Fibroblast of lung (primary cell): ENCODE measurements at regions not wholly inside any gene's neighbourhood (a gene's known extent, or its start where the extent isn't known, plus 50 kb on each side); places are given as distances from the start of the nearest gene placed in this dataset.

Source experiments
- DNase-seq, 2 donors: peaks; one replicate each; pipeline versions ENCODE4 v3.0.0 to v3.0.0-alpha.2; 2010; ENCODE audit warnings: low read depth in 2 of 2
- H2AFZ ChIP-seq: 2 replicates; pipeline ENCODE4 v1.5.1; 2012; ENCODE audit warnings: low read length, control low read depth, inconsistent platforms
- H3K27ac ChIP-seq: 2 replicates; pipeline ENCODE4 v1.5.1; 2011; ENCODE audit warnings: low read length, control low read depth; ENCODE audit not compliant: insufficient read depth
- H3K27me3 ChIP-seq: 2 replicates; pipeline ENCODE4 v1.5.1; 2011; ENCODE audit warnings: mild to moderate bottlenecking, low read length; ENCODE audit not compliant: control insufficient read depth, insufficient read depth
- H3K36me3 ChIP-seq: 2 replicates; pipeline ENCODE4 v1.5.1; 2011; ENCODE audit warnings: low read length; ENCODE audit not compliant: control insufficient read depth, insufficient read depth
- H3K4me1 ChIP-seq: 2 replicates; pipeline ENCODE4 v1.5.1; 2011; ENCODE audit warnings: low read length; ENCODE audit not compliant: control insufficient read depth, insufficient read depth; ENCODE audit errors: extremely low read depth
- H3K4me2 ChIP-seq: 2 replicates; pipeline ENCODE4 v1.5.1; 2011; ENCODE audit warnings: low read length, control low read depth; ENCODE audit not compliant: insufficient read depth; ENCODE audit errors: extremely low read depth
- H3K4me3 ChIP-seq, 4 experiments: fragments of 200-600 bp in 1 of 4; sonication (generic) in 1 of 4; replicated peaks in 1 of 4; 2 replicates each; pipeline ENCODE4 v1.5.1; 2011 to 2016; ENCODE audit warnings: low read length in 4 of 4, low read depth in 3 of 4, mild to moderate bottlenecking in 3 of 4, control low read depth in 2 of 4, inconsistent platforms in 1 of 4, mixed read lengths in 1 of 4; ENCODE audit not compliant: insufficient read depth in 1 of 4; ENCODE audit errors: control extremely low read depth in 1 of 4
- H3K79me2 ChIP-seq: 2 replicates; pipeline ENCODE4 v1.5.1; 2012; ENCODE audit warnings: mild to moderate bottlenecking, low read length, inconsistent platforms; ENCODE audit not compliant: control insufficient read depth, insufficient read depth
- H3K9ac ChIP-seq: 2 replicates; pipeline ENCODE4 v1.5.1; 2011; ENCODE audit warnings: mild to moderate bottlenecking, low read length, control low read depth; ENCODE audit not compliant: insufficient read depth
- H3K9me3 ChIP-seq: 2 replicates; pipeline ENCODE4 v1.5.1; 2012; ENCODE audit warnings: low read depth, low read length; ENCODE audit not compliant: control insufficient read depth, insufficient read depth
- H4K20me1 ChIP-seq: 2 replicates; pipeline ENCODE4 v1.5.1; 2011; ENCODE audit warnings: low read length; ENCODE audit not compliant: control insufficient read depth, insufficient read depth; ENCODE audit errors: extremely low read depth
- EZH2 ChIP-seq: IDR thresholded peaks from 2 replicates; pipeline ENCODE4 v1.5.1; 2012; ENCODE audit warnings: low read length, control low read depth, mild to moderate bottlenecking; ENCODE audit errors: missing control alignments
- TF ChIP-seq, protein P1 (sequence below), 2 donors: IDR thresholded peaks in 1 of 2; conservative IDR thresholded peaks in 1 of 2; 1 replicate in 1 of 2; 2 replicates in 1 of 2; pipeline ENCODE4 v1.5.1; 2011 to 2012; ENCODE audit warnings: low read length in 2 of 2, control low read depth in 1 of 2, inconsistent platforms in 1 of 2, low read depth in 1 of 2, mild to moderate bottlenecking in 1 of 2

DNA sequence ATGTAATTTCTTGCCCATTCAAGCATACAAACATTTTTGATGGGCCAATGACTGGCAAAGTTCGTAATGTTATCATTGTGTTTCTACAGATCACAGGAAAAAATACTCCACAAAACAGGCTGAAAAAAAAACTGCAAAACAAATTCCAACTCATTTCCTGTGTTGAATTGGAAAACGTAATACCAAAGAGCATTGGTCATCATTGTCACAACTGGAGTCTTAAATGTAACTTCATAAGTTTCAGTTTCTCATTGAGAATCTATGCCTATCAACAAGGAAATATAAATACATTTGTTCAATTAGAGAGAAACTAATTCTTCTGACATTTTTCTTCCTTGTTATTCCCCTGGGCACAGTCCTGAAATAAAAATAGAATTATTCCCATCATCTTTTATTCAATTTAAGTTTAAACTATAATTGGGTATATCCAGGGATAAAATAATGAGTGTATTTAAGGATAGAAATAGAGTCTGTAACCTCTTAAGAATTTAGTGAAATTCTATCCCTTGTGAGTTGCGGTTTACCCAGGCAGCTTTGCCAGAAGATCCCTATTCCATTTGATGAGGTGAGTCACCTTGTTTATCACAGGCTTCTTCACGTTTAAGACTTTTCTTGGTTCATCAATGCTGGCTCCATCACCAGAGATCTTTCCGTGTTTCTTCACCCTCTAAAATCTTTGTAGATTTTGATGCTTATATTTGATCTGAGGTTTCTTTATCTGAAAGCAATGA lies 112.7 kb upstream of the ITGA1 start:
- Histone ChIP-seq H4K20me1 (no peaks in the 10 kb centered on the region), H3K4me3 (no peak overlapping the region), H3K9me3 (no peaks in the 10 kb centered on the region), H3K27me3 (no peaks in the 10 kb centered on the region), H3K4me1 (peaks cover 7% of the 10 kb centered on the region), H3K4me2 (peak overlapping the region; percentile 40), H3K9ac (no peak overlapping the region), H2AFZ (no peak overlapping the region), H3K27ac (peak overlapping the region; percentile 47), H3K36me3 (no peaks in the 10 kb centered on the region), H3K79me2 (no peaks in the 10 kb centered on the region)
- TF ChIP-seq EZH2: no peak
- TF ChIP-seq, protein P1, sequence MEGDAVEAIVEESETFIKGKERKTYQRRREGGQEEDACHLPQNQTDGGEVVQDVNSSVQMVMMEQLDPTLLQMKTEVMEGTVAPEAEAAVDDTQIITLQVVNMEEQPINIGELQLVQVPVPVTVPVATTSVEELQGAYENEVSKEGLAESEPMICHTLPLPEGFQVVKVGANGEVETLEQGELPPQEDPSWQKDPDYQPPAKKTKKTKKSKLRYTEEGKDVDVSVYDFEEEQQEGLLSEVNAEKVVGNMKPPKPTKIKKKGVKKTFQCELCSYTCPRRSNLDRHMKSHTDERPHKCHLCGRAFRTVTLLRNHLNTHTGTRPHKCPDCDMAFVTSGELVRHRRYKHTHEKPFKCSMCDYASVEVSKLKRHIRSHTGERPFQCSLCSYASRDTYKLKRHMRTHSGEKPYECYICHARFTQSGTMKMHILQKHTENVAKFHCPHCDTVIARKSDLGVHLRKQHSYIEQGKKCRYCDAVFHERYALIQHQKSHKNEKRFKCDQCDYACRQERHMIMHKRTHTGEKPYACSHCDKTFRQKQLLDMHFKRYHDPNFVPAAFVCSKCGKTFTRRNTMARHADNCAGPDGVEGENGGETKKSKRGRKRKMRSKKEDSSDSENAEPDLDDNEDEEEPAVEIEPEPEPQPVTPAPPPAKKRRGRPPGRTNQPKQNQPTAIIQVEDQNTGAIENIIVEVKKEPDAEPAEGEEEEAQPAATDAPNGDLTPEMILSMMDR (conservative IDR thresholded peaks at IDR 0.05 in 1 of 2, IDR thresholded peaks at IDR 0.05 in 1 of 2; ENCODE audit: low read depth in 1 of 2, low read length in 2 of 2): no peak
- peak; percentile 50 to 51 for DNase-seq

DNA sequence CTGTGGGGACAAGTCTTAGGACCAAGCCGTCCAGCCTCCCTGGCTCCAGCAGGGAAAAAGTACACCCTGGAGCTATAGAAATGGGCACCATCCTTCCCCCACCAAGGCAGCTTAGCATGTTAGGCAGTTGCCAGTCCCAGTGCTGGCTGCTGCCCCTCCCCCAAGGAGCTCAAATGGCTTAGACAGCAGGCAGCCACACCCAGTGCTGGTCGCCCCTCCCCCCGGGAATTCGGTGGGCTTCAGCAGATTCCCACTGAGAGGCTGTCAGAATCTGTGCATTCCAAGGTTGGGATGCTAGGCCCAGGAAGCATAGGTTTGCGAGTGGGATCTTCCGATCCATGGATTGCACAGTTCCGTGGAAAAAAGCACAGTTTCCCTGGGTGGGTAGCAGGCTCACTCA lies 105.2 kb upstream of the ITGA1 start:
- H3K27ac ChIP-seq: no peak overlapping the region
- H2AFZ ChIP-seq: no peak overlapping the region
- no peaks in the 10 kb centered on the region for H4K20me1 ChIP-seq
- H3K4me1 ChIP-seq: peaks cover 5% of the 10 kb centered on the region
- DNase-seq: no peak
- no peak overlapping the region for H3K9ac ChIP-seq
- H3K9me3 ChIP-seq: no peaks in the 10 kb centered on the region
- TF ChIP-seq EZH2: no peak
- TF ChIP-seq, protein P1 (conservative IDR thresholded peaks at IDR 0.05 in 1 of 2, IDR thresholded peaks at IDR 0.05 in 1 of 2; ENCODE audit: low read depth in 1 of 2, low read length in 2 of 2): no peak
- H3K4me3 ChIP-seq: no peak overlapping the region
- H3K27me3 ChIP-seq: no peaks in the 10 kb centered on the region
- H3K4me2 ChIP-seq: no peak overlapping the region
- H3K79me2 ChIP-seq: no peaks in the 10 kb centered on the region
- no peaks in the 10 kb centered on the region for H3K36me3 ChIP-seq

DNA sequence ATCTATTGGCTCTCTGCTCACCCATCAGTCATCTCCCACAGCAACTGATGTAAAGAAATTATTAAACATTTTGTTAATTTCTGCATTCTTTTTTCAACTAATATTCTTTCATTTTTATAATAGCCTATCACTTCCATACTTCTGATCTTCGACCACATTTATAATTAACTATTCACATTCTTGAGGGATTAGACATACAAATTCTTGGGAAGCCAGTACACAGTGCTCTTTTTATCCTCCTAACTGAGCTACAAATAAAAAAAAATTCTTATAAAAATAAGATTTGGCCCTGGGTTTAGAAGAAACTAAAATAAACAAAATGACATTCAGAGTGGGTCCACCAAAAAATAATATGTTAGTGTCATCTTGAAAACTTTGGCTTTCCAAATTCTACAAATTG lies 103.7 kb upstream of the ITGA1 start:
- TF ChIP-seq EZH2: no peak
- TF ChIP-seq, protein P1 (conservative IDR thresholded peaks at IDR 0.05 in 1 of 2, IDR thresholded peaks at IDR 0.05 in 1 of 2; ENCODE audit: low read depth in 1 of 2, low read length in 2 of 2): no peak
- Histone ChIP-seq H3K4me1 (peaks cover 5% of the 10 kb centered on the region), H3K4me2 (no peak overlapping the region), H3K9me3 (no peaks in the 10 kb centered on the region), H2AFZ (no peak overlapping the region), H3K79me2 (no peaks in the 10 kb centered on the region), H3K9ac (no peak overlapping the region), H3K27me3 (no peaks in the 10 kb centered on the region), H3K27ac (no peak overlapping the region), H4K20me1 (no peaks in the 10 kb centered on the region), H3K36me3 (no peaks in the 10 kb centered on the region), H3K4me3 (no peak overlapping the region)
- DNase-seq: peak; percentile 3 to 48
